ENCODE measurements at regions not wholly inside any gene's neighbourhood (a gene's known extent, or its start where the extent isn't known, plus 50 kb on each side); places are given as distances from the start of the nearest gene placed in this dataset.
"Not testable (repeated sequence)": the region's sequence is repeated elsewhere in the genome, so short reads cannot be mapped to it uniquely, and the experiment has no call there.

DNA sequence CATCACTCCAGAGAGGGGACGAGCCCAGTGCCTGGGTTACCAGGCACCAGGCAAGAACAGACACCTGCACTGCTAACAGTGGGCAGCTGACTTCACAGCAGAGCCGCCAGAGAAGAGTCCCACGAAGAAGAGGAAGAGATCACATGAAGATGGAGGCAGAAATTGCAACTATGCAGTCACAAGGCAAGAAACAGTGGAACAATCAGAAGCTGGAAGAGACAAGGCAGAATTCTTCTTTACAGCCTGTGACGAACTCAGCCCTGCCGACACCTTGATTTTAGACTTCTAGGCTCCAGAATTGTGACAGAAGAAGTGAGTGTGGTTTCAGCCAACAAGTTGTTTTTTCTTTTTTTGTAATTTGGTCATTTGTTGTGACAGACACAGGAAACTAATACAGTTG, 59.2 kb downstream of the IL12A start:
- no peak for DNase-seq

DNA sequence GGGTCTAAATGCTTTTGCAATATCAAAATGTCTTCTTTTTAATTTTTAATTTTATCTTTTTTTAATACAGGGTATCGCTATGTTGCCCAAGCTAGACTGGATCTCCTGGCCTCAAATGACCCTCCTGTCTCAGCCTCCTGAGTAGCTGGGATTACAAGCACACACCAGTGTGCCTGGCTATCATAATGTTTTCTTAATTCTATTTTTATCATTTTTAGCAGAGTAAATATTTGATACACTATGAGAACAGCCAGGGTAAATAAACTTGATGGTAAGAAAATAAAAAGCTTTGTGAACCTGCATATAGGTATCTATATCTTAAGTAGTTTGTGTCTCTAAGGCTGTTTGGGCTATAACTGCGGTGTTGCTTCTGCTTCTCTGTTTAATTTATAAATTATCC, 60.4 kb downstream of the IL12A start:
- DNase-seq = no peak

DNA sequence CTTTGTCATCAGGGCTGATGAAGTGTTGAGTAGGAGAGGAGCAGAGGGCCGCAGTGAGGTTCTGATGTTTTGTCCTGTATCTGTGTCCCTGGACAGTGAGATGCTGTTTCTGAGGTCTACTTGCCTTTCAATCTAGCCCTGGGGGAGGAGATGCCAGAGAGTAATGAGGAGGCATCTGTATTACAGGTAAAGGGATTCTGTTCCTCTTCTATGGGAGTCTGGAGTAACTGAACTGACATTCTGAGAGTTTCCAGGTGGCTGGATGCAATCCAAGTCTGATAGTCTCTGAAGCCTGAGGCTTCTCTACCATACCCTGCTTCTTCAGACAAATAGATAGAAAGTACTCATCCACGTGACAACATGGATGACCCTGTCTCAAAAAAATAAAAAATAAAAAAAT, 60.9 kb downstream of the IL12A start:
- DNase-seq = no peak

DNA sequence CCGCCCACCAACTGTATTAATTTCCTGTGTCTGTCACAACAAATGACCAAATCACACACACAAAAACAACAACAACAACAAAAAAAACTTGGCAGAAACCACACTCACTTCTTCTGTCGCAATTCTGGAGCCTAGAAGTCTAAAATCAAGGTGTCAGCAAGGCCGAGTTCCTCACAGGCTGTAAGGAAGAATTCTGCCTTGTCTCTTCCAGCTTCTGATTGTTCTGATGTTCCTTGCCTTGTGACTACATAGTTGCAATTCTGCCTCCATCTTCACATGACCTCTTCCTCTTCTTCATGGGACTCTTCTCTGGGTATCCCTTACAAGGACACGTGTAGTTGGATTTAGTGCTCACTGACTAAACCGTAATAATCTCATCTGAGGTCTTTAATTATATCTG, 61.4 kb downstream of the IL12A start:
- DNase-seq = no peak

DNA sequence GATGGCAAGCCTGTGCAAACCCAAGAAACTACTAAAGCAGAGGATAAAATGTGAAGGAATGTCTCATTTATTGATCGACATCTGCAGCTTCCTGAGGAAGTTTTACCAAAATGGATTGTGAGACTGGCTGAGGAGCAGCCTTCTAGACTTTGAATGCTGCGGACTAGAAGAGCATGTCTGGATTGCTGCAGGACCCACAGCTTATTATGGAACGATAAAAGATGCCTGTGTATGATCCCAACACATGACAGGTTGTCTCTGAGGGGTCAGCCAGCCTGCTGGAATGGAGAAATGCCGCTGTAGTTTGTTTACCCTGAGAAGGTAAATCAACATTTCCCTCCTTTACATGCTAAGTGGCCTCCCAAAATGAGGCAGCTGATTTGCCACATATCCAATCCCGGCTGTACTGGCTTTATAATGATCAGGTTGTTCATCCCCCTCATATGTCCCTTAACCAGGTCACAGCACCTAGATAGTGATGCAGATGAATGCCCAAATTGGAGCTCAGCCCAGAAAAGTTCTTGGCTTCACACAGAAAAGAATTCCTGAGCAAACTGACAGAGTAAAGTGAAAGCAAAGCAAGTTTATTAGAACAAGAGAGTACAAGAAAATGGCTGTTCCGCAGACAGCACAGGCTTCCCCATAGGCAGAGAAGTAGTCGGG, 63.9 kb downstream of the IL12A start:
- DNase-seq = no peak

DNA sequence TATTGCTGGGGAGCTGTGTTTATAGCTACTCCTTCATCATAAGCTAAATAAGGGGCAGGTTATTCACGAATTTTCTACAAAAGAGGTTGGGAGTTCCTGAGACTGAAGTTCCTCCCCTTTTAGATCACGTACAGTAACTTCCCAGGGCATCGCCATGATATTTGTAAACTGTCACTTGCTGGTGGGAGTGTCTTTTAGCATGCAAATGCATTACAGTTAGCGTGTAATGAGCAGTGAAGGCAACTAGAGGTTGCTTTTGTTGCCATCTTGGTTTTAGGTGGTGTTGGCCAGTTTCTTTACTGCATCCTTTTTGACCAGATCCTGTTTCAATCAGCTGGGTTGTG, 64.4 kb downstream of the IL12A start:
- DNase-seq = no peak

DNA sequence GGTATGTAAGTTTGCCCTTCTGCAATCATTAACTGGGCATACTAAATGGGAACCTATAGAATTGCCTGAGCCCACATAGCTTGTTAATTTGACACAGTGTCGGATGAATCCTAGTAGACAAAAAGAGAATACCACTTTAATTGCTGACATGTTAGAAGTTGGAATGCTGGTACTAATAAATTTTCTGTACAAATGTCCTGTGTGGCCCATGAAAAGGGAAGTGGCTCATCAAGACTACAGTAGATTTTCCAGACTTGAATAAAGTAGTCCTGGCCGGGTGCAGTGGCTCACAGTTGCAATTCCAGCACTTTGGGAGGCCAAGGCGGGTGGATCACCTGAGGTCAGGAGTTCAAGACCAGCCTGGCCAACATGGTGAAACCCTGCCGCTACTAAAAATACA, 66.2 kb downstream of the IL12A start:
- DNase-seq = not testable (repeated sequence)

DNA sequence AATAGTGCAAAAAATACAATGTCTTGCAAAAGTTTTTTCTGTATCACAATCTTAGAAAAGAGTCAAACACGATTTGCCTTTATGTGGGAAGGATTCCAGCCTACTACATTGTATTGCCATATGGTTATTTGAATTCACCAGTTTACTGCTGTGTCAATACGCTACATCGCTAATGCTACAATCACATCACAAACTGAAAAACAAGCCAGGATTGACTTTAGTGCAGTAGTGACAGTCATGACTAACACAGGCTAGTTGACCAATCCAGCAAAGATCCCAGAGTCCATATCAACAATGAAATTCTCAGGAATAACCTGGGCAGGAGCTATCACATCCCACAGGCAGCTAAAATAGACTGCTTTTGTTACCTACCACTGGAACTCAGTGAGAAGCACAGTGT, 67.0 kb downstream of the IL12A start:
- no peak for DNase-seq

DNA sequence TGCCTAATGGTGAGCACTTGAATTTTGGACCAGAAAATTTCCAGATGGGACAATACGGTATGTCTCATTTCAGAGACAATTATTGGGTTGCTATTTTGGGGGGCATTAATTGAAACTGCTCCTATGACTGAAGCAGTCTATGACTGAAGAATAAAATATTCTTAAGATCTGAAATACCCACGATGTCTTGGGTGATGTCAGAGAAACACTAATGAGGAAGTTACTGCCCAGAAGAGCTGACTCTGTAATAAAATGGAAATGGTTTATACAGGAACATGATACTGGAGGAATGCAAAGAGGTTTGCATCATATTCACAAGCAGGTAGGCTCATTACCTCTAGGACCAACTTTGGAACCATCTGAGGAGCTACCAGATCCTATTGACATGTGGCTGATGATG, 68.7 kb downstream of the IL12A start:
- no peak for DNase-seq

DNA sequence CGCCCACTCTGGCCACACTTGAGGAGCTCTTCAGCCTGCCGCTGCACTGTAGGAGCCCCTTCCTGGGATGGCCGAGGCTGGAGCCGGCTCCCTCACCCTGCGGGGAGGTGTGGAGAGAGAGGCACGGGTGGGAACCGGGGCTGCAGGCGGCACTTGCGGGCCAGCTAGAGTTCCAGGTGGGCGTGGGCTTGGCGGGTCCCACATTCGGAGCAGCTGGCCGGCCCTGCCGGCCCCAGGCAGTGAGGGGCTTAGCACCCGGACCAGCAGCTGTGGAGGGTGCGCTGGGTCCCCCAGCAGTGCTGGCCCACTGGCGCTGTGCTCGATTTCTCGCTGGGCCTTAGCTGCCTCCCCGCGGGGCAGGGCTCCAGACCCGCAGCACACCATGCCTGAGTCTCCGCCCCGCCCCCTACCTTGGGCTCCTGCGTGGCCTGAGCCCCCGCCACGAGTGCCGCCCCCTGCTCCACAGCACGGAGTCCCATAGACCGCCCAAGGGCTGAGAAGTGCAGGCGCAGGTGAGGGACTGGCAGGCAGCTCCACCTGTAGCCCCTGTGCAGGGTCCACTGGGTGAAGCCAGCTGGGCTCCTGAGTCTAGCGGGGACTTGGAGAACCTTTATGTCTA, 71.9 kb downstream of the IL12A start:
- no peak for DNase-seq

DNA sequence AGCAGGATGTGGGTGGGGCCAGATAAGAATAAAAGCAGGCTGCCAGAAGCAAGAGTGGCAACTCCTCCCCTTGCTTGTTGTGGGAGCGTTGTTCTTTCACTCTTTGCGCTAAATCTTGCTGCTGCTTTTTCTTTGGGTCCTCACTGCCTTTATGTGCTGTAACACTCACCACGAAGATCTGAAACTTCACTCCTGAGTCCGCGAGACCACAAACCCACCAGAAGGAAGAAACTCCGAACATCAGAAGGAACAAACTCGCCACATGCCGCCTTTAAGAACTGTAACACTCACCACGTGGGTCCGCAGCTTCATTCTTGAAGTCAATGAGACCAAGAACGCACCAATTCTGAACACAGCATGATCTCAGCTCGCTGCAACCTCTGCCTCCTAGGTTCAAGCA, 72.9 kb downstream of the IL12A start:
- no peak for DNase-seq

DNA sequence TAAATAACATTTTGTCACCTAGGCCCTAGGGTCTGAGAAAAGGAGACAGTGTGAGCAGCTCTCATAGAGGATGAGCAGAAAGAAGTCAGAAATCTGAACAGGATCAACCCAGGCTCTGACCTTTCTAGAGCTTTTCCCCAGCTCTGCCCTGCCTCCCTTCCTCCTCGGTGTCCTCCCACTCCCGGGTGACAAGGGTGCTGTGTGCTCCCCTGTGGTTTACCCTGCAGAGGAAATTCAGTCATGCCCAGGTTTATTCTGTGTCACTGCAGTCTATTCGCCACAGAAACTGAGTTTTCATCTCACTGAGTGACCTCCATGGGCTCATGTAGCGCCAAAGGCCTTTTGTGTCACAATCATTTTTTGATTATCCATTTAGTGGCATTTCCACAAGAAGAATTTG, 76.6 kb downstream of the IL12A start:
- no peak for DNase-seq

DNA sequence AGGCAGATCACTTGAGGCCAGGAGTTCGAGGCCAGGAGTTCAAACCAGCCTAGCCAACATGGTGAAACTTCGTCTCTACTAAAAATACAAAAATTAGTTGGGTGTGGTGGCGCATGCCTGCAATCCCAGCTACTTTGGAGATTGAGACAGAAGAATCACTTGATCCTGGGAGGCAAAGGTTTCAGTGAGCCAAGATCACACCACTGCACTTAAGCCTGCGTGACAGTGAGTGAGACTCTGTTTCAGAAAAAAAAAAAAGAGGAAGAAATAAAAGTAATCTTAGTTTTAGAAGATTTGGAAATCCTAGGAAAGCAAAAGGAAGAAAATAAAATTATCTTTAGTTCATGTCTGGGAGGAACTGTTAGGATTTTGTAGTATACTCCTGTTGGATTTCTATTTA, 77.2 kb downstream of the IL12A start:
- no peak for DNase-seq

DNA sequence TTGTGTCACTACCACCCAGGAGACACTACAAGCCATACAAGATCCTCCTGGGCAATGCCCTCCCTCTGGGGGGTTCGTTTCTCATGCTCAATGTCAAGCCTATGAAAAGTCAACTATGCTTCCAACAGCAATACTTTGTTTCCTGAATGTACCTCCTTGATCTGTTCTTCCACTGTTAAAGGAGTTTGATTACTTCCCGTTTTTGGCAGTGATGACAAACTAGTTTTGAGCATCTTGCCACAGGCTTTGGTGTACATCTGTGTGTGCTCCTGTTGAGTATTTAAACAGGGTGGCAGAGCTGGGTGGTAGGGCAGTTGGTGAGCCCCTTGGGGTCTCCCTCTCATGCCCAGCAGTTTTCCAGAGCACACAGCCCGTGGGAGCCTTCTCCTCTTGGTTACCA, 81.4 kb downstream of the IL12A start:
- DNase-seq = no peak

DNA sequence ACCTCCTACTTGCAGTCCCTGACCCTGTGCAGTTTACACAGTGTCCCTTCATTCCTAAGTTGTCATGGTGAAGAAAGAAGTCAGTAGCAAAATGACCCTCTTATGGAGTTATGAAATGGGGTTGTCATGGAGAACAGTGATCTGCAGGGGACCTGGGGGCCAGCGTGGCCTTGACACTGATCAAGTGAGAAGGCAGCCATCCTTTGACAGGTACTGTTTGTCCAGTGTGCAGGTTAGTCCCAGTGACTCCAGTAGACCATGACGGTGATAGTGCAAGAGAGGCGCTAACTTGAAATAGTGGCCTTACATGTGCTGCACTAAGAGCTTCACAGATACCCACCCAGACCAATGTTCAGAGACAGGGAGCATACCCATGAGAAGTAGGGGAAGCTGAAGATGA, 87.9 kb downstream of the IL12A start:
- DNase-seq = no peak

DNA sequence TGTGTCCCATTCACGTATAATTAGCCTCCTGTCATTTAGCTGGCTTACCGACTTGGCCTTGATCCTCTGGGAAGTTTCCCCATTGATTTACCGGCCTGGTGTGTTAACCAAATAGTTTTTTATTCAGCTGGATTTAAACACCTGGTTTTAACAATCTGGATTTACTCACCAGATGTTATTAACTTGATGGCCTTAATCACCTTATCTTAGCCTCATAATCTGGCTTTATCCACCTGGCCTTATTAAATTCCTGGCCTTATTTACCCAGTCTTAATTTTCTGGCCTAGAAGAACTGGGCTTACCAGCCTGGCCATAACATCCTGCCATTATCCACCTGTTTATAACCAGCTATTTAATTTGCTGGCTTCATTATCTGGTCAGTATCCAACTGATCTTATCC, 89.9 kb downstream of the IL12A start:
- DNase-seq = peak; percentile 91

DNA sequence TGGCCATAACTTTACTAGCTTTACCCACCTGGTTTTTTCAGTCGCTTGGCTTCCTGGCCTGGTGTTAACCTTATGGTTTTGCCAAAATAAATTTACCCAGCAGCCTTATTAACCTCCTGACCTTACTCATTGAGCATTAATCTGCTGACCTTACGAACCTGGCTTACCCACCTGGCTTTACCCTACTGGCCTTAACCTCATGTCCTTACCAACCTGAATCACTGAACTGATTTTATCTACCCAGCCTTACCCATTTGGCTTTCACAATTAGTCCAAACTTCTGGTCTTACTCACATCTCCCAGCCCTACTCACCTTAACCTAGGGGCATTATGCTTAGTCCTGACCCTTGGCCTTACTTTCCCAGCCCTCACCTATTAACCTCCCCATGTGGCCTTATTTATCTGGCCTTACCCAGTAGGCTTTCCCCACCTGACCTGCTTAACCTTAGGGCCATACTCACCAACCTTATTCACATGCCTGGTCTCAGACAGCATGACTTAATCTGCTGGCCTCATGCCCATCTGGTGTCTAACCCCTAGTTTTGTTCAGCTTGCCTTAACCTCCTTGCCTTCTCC, 93.4 kb downstream of the IL12A start:
- no peak for DNase-seq

DNA sequence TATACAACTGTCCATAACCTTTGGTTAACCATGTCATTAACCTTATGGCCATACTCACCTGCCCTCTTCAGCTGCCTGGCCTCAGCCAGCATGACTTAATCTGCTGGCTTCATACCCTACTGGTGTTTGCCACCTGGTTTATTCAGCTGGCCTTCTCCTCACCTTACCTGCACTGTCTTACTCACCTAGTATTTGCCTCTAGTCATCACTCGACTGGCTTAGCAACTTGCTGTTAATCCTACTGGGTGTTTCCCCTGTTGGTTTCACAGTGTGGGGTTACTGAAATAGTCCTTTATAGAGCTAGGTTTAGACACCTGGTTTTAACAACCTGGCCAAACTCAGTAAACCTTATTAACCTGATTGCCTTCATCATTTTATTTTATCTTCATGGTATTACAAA, 96.4 kb downstream of the IL12A start:
- DNase-seq = peak; percentile 43

DNA sequence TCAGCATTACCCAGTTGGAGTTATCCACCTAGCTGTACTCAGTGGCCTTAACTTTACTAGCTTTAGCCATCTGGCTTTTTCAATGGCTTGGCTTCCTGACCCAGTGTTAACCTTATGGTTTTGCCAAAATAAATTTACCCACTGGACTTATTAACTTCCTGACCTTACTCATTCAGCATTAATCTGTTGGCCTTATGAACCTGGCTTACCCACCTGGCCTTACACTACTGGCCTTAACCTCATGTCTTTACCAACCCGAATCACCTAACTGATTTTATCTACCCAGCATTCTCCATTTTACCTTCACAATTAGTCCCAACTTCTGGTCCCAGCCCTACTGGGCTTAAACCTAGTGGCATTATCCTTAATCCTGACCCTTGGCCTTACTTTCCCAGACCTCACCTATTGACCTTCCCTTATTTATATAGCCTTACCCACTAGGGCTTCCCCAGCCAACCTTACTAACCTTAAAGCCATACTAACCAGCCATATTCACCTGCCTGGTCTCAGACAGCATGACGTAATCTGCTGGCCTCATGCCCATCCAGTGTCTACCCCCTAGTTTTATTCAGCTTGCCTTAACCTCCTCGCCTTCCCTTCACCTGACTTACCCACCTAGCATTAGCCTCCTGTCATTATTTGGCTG, 100.0 kb downstream of the IL12A start:
- DNase-seq = no peak

DNA sequence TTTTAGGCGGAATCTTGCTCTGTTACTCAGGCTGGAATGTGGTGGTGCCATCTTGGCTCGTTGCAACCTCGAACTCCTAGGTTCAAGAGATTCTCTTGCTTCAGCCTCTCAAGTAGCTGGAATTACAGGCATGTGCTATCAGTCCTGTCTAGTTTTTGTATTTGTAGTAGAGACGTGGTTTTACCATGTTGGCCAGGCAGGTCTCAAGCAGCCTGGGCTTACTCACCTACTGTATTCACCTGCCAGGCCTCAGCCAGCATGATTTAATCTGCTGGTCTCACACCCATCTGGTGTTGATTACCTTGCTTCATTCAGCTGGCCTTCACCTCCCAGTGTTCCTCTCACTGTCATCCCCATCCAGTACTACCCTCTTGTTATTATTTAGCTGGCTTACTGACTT, 102.0 kb downstream of the IL12A start:
- no peak for DNase-seq

DNA sequence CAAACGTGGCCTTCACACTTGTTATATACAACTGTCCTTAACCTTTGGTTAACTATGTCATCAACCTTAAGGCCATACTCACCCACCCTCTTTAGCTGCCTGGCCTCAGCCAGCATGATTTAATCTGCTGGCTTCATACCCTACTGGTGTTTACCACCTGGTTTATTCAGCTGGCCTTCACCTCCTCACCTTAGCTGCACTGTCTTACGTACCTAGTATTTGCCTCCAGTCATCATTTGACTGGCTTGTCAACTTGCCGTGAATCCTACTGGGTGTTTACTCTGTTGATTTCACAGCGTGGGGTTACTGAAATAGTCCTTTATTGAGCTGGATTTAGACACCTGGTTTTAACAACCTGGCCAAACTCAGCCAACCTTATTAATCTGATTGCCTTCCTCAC, 102.8 kb downstream of the IL12A start:
- DNase-seq = peak; percentile 76

DNA sequence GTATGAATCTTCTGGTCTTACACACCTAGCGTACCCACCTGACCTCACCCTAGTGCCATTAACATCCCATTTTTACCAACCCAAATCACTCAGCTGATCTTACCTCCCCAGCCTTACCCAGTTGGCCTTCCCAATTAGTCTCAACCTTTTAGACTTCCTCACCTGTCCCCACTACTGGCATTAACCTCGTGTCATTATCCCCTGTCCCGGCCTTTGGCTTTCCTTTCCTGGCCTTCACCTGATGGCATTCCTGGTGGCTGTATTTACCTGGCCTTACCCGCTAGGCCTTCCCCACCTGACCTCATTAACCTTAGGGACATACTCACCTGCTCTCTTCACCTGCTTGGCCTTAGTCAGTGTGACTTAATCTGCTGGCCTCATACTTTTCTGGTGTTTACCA, 104.1 kb downstream of the IL12A start:
- no peak for DNase-seq

DNA sequence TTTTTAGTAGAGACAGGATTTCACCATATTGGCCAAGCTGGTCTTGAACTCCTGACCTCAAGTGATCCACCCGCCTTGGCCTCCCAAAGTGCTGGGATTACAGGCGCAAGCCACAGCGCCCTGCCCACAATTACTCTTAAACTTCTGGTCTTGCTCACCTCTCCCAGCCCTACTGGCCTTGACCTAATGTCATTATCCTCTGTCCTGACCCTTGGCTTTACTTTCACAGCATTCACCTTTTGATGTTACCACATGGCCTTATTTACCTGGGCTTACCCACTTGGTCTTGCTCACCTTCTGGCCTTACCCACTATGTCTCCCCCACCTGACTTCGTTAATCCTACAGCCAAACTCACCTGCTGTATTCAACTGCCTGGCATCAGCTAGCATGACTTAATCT, 105.9 kb downstream of the IL12A start:
- DNase-seq = no peak

DNA sequence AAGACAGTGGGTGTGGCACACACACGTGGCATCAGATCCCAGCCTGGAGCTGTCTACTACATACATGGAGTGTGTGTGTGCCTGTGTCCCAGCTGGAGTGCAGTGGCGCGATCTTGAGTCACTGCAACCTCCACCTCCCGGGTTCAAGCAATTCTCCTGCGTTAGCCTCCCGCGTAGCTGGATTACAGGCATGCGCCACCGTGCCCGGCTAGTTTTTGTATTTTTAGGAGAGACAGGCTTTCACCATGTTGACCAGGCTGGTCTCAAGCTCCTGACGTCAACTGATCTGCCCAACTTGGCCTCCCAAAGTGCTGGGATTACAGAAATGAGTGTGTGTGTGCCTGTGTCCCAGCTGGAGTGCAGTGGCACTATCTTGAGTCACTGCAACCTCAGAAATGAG, 108.8 kb downstream of the IL12A start:
- DNase-seq = no peak
